Caco-2 (cell line): ENCODE measurements at regions not wholly inside any gene's neighbourhood (a gene's known extent, or its start where the extent isn't known, plus 50 kb on each side); places are given as distances from the start of the nearest gene placed in this dataset.
"Not testable (repeated sequence)": the region's sequence is repeated elsewhere in the genome, so short reads cannot be mapped to it uniquely, and the experiment has no call there.

Experiments used
- BruUV-seq: library from RNA; stranded (reverse); fragments of 400-500 nt; replicated peaks from 2 replicates; lab custom pipeline; 2021; lab: Mats Ljungman, UMichigan
- CTCF ChIA-PET: fragments of 300-600 bp; sonication (Branson Sonifier 250); formaldehyde crosslinking; loops from one replicate; lab custom pipeline; 2022; ENCODE audit warnings: antibody characterized with exemption; lab: Charles Lee
- POLR2A ChIA-PET: fragments of 300-600 bp; sonication (Branson Sonifier 250); formaldehyde crosslinking; loops from one replicate; lab custom pipeline; 2022; ENCODE audit warnings: antibody characterized with exemption; lab: Charles Lee
- DNase-seq, 2 experiments: peaks; one replicate each; pipeline versions ENCODE4 v3.0.0 to v3.0.0-alpha.2; 2020 to 2022
- H3K27me3 ChIP-seq: replicated peaks from 2 replicates; pipeline ENCODE4 v1.6.0; 2011; ENCODE audit warnings: low read length; ENCODE audit not compliant: control insufficient read depth, insufficient read depth
- H3K36me3 ChIP-seq: 2 replicates; pipeline ENCODE4 v1.5.1; 2011; ENCODE audit warnings: low read length; ENCODE audit not compliant: control insufficient read depth, insufficient read depth
- H3K4me1 ChIP-seq: fragments of 250-450 bp; sonication (Bioruptor Pico); 2 replicates; pipeline ENCODE4 v1.5.1; 2020; ENCODE audit warnings: mild to moderate bottlenecking
- H3K4me3 ChIP-seq: 2 replicates; pipeline ENCODE4 v1.5.1; 2011; ENCODE audit warnings: low read depth, mild to moderate bottlenecking, control low read depth, low read length
- H3K9me3 ChIP-seq: fragments of 250-450 bp; sonication (Bioruptor Pico); 2 replicates; pipeline ENCODE4 v1.5.1; 2020; ENCODE audit warnings: mild to moderate bottlenecking, moderate library complexity
- H3K27ac Mint-ChIP-seq: one replicate; pipeline ENCODE4 v1.8.0; 2022; ENCODE audit warnings: mixed read lengths; ENCODE audit not compliant: unreplicated experiment
- H3K27me3 Mint-ChIP-seq: one replicate; pipeline ENCODE4 v1.8.0; 2022; ENCODE audit warnings: mixed read lengths; ENCODE audit not compliant: insufficient read depth, unreplicated experiment
- H3K36me3 Mint-ChIP-seq: one replicate; pipeline ENCODE4 v1.8.0; 2022; ENCODE audit warnings: mild to moderate bottlenecking, mixed read lengths; ENCODE audit not compliant: insufficient read depth, unreplicated experiment
- H3K4me1 Mint-ChIP-seq: one replicate; pipeline ENCODE4 v1.8.0; 2022; ENCODE audit warnings: low read depth, mixed read lengths; ENCODE audit not compliant: unreplicated experiment
- H3K4me3 Mint-ChIP-seq: one replicate; pipeline ENCODE4 v1.8.0; 2022; ENCODE audit warnings: mild to moderate bottlenecking, moderate library complexity, mixed read lengths; ENCODE audit not compliant: unreplicated experiment
- H3K9me3 Mint-ChIP-seq: one replicate; pipeline ENCODE4 v1.8.0; 2022; ENCODE audit warnings: mixed read lengths; ENCODE audit not compliant: unreplicated experiment
- intact Hi-C: fragments of 100-400 bp; cut with micrococcal nuclease; formaldehyde crosslinking; loops from one replicate; pipeline ENCODE4 v1.10.0; 2022; ENCODE audit not compliant: unreplicated experiment
- TF ChIP-seq, protein P1 (sequence below), 2 experiments: fragments of 200-600 bp in 1 of 2; IDR thresholded peaks; 1 replicate in 1 of 2; 2 replicates in 1 of 2; pipeline versions ENCODE4 v1.5.1 to v1.8.0; 2011 to 2022; ENCODE audit warnings: antibody characterized with exemption in 1 of 2, control low read depth in 1 of 2, inconsistent platforms in 1 of 2, low read depth in 1 of 2, low read length in 1 of 2, mild to moderate bottlenecking in 1 of 2, moderate library complexity in 1 of 2; ENCODE audit not compliant: insufficient read depth in 1 of 2, severe bottlenecking in 1 of 2, unreplicated experiment in 1 of 2

DNA sequence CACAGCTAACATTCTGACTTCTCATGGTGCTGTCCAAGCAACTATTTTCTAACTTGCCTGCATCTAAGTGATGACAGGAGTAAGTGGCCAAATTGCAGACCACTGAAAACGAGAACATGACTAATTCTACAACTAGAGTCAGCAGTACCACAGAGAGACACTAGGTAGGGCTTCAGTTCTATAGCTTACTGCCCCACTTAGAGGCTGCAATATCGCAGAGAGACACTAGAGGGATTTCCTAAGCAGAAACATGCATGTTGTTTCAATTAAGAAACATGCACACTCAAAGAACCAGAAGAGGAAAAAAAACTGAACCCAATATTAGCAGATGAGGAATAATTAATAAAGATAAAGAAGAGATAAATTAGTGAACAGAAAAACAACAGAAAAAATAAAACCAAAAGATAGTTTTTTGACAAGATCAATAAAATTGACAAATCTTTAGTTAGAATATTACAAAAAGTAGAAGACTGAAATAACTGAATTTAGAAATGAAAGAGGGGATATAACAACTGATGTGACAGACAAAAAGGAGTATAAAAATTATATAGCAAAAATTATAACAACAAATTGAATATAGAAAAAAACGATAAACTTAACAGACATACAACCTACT lies 100.8 kb downstream of the SPIN4 start:
- H3K36me3 ChIP-seq, result no peaks in the 10 kb centered on the region
- H3K4me1 ChIP-seq, result no peaks in the 10 kb centered on the region
- H3K4me3 Mint-ChIP-seq, result no peak overlapping the region
- BruUV-seq, result no TSS peak
- ChIA-PET POLR2A (no interaction called here), CTCF (interaction anchor here (1.0 kb wide), 2 partner anchors 25 to 255 kb away, joined by 5 to 12 read pairs; no protein-coding TSS in a partner anchor)
- H3K27me3 ChIP-seq, result no peaks in the 10 kb centered on the region
- intact Hi-C loops, result no loop called here
- no peaks in the 10 kb centered on the region for H3K9me3 ChIP-seq
- no peaks in the 10 kb centered on the region for H3K27me3 Mint-ChIP-seq
- H3K36me3 Mint-ChIP-seq, result no peaks in the 10 kb centered on the region
- no peaks in the 10 kb centered on the region for H3K4me1 Mint-ChIP-seq
- H3K4me3 ChIP-seq, result no peak overlapping the region
- no peaks in the 10 kb centered on the region for H3K9me3 Mint-ChIP-seq
- TF ChIP-seq, protein P1, sequence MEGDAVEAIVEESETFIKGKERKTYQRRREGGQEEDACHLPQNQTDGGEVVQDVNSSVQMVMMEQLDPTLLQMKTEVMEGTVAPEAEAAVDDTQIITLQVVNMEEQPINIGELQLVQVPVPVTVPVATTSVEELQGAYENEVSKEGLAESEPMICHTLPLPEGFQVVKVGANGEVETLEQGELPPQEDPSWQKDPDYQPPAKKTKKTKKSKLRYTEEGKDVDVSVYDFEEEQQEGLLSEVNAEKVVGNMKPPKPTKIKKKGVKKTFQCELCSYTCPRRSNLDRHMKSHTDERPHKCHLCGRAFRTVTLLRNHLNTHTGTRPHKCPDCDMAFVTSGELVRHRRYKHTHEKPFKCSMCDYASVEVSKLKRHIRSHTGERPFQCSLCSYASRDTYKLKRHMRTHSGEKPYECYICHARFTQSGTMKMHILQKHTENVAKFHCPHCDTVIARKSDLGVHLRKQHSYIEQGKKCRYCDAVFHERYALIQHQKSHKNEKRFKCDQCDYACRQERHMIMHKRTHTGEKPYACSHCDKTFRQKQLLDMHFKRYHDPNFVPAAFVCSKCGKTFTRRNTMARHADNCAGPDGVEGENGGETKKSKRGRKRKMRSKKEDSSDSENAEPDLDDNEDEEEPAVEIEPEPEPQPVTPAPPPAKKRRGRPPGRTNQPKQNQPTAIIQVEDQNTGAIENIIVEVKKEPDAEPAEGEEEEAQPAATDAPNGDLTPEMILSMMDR (IDR thresholded peaks at IDR 0.05; ENCODE audit: insufficient read depth in 1 of 2, low read depth in 1 of 2, low read length in 1 of 2, severe bottlenecking in 1 of 2, unreplicated experiment in 1 of 2), result peak; percentile 70 to 90
- peak; percentile 57 to 69 for DNase-seq
- H3K27ac Mint-ChIP-seq, result no peak overlapping the region

DNA sequence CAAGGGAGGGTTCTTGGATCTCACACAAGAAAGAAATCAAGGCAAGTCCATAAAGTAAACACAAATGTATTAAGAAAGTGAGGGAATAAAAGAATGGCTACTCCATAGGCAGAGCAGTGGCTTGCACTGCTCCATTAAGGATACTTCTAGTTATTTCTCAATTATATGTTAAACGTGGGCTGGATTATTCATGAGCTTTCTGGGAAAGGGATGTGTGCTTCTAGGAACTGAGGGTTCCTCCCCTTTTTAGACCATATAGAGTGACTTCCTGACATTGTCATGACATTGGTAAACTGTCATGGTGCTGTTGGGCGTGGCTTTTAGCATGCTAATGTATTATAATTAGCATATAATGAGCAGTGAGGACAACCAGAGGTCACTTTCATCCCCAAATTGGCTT lies 108.4 kb downstream of the SPIN4 start:
- H3K4me1 Mint-ChIP-seq, H3K27ac Mint-ChIP-seq, H3K9me3 Mint-ChIP-seq, CTCF ChIA-PET, H3K36me3 Mint-ChIP-seq, H3K4me3 Mint-ChIP-seq, intact Hi-C loops, DNase-seq, BruUV-seq, H3K9me3 ChIP-seq, H3K27me3 Mint-ChIP-seq, H3K4me3 ChIP-seq, H3K27me3 ChIP-seq, H3K4me1 ChIP-seq, H3K36me3 ChIP-seq, POLR2A ChIA-PET: not testable (repeated sequence)

DNA sequence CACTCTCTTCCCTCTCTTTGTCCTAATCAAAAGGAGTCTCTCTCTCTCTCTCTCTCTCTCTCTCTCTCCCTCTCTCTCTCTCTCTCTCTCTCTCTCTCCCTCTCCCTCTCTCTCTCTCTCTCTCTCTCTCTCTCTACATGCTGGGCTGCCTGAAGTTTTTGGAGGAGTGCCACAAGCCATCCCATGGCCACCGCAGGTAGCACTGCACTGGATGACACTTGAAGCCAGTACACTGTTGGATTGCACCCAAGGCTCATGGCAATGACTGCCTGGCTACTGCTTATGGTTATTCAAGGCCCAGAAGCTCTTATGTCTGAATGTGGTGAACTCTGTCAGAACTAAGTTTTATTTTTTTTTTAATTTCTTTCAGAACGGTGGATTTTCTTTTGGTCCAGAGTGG lies 115.2 kb downstream of the SPIN4 start:
- POLR2A ChIA-PET, DNase-seq, H3K36me3 Mint-ChIP-seq, intact Hi-C loops, H3K36me3 ChIP-seq, H3K4me3 ChIP-seq, CTCF ChIA-PET, H3K27ac Mint-ChIP-seq, BruUV-seq, H3K4me1 Mint-ChIP-seq, H3K4me3 Mint-ChIP-seq, H3K9me3 ChIP-seq, H3K9me3 Mint-ChIP-seq, H3K4me1 ChIP-seq, H3K27me3 ChIP-seq, H3K27me3 Mint-ChIP-seq: not testable (repeated sequence)

DNA sequence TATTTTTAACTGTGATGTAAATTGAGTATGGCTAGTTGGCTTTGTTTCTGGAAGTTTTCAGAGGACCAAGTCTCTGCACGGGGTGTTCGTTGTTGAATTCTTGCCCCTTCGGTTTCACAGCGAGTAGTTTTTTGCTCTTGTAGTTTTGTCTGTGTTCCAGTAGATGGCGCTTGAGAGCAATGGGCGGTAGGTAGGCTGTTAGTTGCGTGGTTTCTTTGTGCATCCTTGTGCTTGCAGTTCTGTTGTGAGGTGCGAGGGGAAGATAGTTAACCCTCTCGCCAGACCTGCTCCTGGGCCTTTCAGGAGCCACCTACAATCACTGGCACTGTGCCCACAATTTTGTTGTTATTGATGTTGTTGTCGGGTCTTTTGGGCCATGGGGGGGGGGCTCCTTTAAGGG lies 118.1 kb downstream of the SPIN4 start:
- H3K36me3 Mint-ChIP-seq, CTCF ChIA-PET, H3K27me3 Mint-ChIP-seq, H3K27me3 ChIP-seq, H3K9me3 ChIP-seq, H3K9me3 Mint-ChIP-seq, H3K4me3 Mint-ChIP-seq, H3K4me3 ChIP-seq, H3K4me1 Mint-ChIP-seq, intact Hi-C loops, POLR2A ChIA-PET, BruUV-seq, H3K36me3 ChIP-seq, H3K4me1 ChIP-seq, DNase-seq, H3K27ac Mint-ChIP-seq: not testable (repeated sequence)

DNA sequence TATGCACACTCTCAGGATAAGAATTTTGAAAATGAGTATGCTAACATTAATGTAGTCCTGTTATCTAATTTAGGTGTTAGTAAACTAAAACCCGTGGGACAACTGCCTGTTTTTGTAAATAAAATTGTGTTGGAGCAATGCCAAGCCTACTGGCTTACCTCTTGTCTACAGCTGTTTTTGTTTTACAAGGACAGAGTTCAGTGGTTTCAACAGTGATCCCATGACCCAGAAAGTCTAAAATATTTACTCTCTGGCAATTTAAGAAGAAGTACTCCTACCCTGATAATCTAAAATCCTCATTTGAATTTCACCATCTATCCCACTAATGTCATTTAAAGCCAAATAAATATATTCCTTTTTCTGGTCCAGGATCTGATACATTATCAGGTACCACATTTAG lies 132.9 kb downstream of the SPIN4 start:
- BruUV-seq, CTCF ChIA-PET, H3K36me3 Mint-ChIP-seq, H3K27ac Mint-ChIP-seq, POLR2A ChIA-PET, DNase-seq, intact Hi-C loops, H3K4me3 ChIP-seq, H3K36me3 ChIP-seq, H3K27me3 Mint-ChIP-seq, H3K9me3 ChIP-seq, H3K27me3 ChIP-seq, H3K9me3 Mint-ChIP-seq, H3K4me1 Mint-ChIP-seq, H3K4me3 Mint-ChIP-seq, H3K4me1 ChIP-seq: not testable (repeated sequence)

DNA sequence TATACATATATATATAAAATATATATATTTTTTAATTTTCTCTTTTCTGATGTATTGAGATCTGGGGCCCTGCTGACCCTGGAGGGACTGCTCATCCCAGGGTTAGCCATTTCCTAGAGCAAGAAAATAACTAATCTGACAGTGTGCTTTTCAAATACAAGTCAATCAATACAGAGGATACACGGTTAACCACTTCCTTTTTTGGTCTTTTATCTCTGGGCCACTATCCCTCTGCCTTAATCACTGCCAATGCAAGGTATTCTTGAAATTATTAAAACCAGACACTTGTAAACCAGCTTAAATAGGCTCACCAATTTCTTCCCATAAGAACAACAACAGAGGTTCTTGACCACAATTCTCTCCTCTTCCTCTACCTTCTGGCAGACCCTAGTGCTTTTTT lies 133.6 kb downstream of the SPIN4 start:
- POLR2A ChIA-PET, H3K36me3 ChIP-seq, H3K27me3 ChIP-seq, H3K4me1 ChIP-seq, H3K9me3 Mint-ChIP-seq, H3K27ac Mint-ChIP-seq, H3K4me1 Mint-ChIP-seq, CTCF ChIA-PET, H3K9me3 ChIP-seq, H3K36me3 Mint-ChIP-seq, BruUV-seq, H3K4me3 ChIP-seq, H3K27me3 Mint-ChIP-seq, intact Hi-C loops, DNase-seq, H3K4me3 Mint-ChIP-seq: not testable (repeated sequence)
